Trophoblast cell (in vitro differentiated cells and primary cell): ENCODE measurements at regions not wholly inside any gene's neighbourhood (a gene's known extent, or its start where the extent isn't known, plus 50 kb on each side); places are given as distances from the start of the nearest gene placed in this dataset.

Experiments
- DNase-seq, 2 donors: peaks; one replicate each; pipeline ENCODE4 v3.0.0-alpha.2; 2016
- H2AFZ ChIP-seq: 2 replicates; pipeline ENCODE4 v1.6.1; 2013; ENCODE audit warnings: low read length, moderate library complexity, mild to moderate bottlenecking; ENCODE audit not compliant: insufficient read depth, poor library complexity
- H2AK5ac ChIP-seq: 2 replicates; pipeline ENCODE4 v1.6.1; 2013; ENCODE audit warnings: mild to moderate bottlenecking, low read length
- H2BK120ac ChIP-seq: 2 replicates; pipeline ENCODE4 v1.6.1; 2013; ENCODE audit warnings: low read length, mild to moderate bottlenecking, moderate library complexity; ENCODE audit not compliant: insufficient read depth, poor library complexity
- H2BK12ac ChIP-seq: 2 replicates; pipeline ENCODE4 v1.6.1; 2013; ENCODE audit warnings: mild to moderate bottlenecking, low read length, moderate library complexity
- H2BK5ac ChIP-seq: 2 replicates; pipeline ENCODE4 v1.6.1; 2013; ENCODE audit warnings: low read length, low read depth, moderate library complexity, mild to moderate bottlenecking; ENCODE audit not compliant: poor library complexity
- H3K14ac ChIP-seq: 2 replicates; pipeline ENCODE4 v1.6.1; 2013; ENCODE audit warnings: mild to moderate bottlenecking, low read length
- H3K18ac ChIP-seq: 2 replicates; pipeline ENCODE4 v1.6.1; 2013; ENCODE audit warnings: mild to moderate bottlenecking, low read length
- H3K23ac ChIP-seq: 2 replicates; pipeline ENCODE4 v1.6.1; 2013; ENCODE audit warnings: low read length
- H3K27ac ChIP-seq: 2 replicates; pipeline ENCODE4 v1.5.1; 2013; ENCODE audit warnings: low read depth, mild to moderate bottlenecking, inconsistent platforms, low read length, moderate library complexity
- H3K27me3 ChIP-seq: 2 replicates; pipeline ENCODE4 v1.6.1; 2013; ENCODE audit warnings: inconsistent platforms, mild to moderate bottlenecking, low read length, moderate library complexity; ENCODE audit not compliant: insufficient read depth
- H3K36me3 ChIP-seq, 2 experiments: 1 replicate in 1 of 2; 2 replicates in 1 of 2; pipeline ENCODE4 v1.6.1; 2013; ENCODE audit warnings: low read length in 2 of 2, mild to moderate bottlenecking in 2 of 2, moderate library complexity in 1 of 2; ENCODE audit not compliant: insufficient read depth in 2 of 2, control insufficient read depth in 1 of 2
- H3K4ac ChIP-seq: 2 replicates; pipeline ENCODE4 v1.6.1; 2013; ENCODE audit warnings: low read depth, mild to moderate bottlenecking, low read length, moderate library complexity
- H3K4me1 ChIP-seq, 2 experiments: 1 replicate in 1 of 2; 2 replicates in 1 of 2; pipeline ENCODE4 v1.6.1; 2013; ENCODE audit warnings: low read length in 2 of 2, mild to moderate bottlenecking in 2 of 2, moderate library complexity in 1 of 2; ENCODE audit not compliant: insufficient read depth in 2 of 2, control insufficient read depth in 1 of 2
- H3K4me2 ChIP-seq: 2 replicates; pipeline ENCODE4 v1.6.1; 2013; ENCODE audit warnings: inconsistent platforms, mild to moderate bottlenecking, low read length, moderate library complexity
- H3K4me3 ChIP-seq: 2 replicates; pipeline ENCODE4 v1.5.1; 2013; ENCODE audit warnings: mild to moderate bottlenecking, low read depth, low read length, inconsistent platforms
- H3K79me1 ChIP-seq: one replicate; pipeline ENCODE4 v1.6.1; 2013; ENCODE audit warnings: low read length
- H3K79me2 ChIP-seq: 2 replicates; pipeline ENCODE4 v1.6.1; 2013; ENCODE audit warnings: low read length, mild to moderate bottlenecking; ENCODE audit not compliant: control insufficient read depth, insufficient read depth, poor library complexity
- H3K9ac ChIP-seq: 2 replicates; pipeline ENCODE4 v1.6.1; 2013; ENCODE audit warnings: mild to moderate bottlenecking, low read length
- H3K9me3 ChIP-seq: 2 replicates; pipeline ENCODE4 v1.6.1; 2013; ENCODE audit warnings: low read depth, mild to moderate bottlenecking, control low read depth, inconsistent platforms, low read length; ENCODE audit not compliant: insufficient read depth
- H4K12ac ChIP-seq: 2 replicates; pipeline ENCODE4 v1.6.1; 2013; ENCODE audit warnings: low read depth, mild to moderate bottlenecking, low read length, moderate library complexity
- H4K8ac ChIP-seq: 2 replicates; pipeline ENCODE4 v1.6.1; 2013; ENCODE audit warnings: low read depth, mild to moderate bottlenecking, low read length, moderate library complexity
- H4K91ac ChIP-seq: one replicate; pipeline ENCODE4 v1.6.1; 2013; ENCODE audit warnings: low read depth, mild to moderate bottlenecking, low read length, moderate library complexity
- WGBS: extraction: QIAGEN DNeasy Blood & Tissue Kit; methylation state at CpG from one replicate; pipeline ENCODE4 v1.1.7; 2013; ENCODE audit warnings: missing lambda C conversion rate; ENCODE audit not compliant: insufficient read length, insufficient coverage; ENCODE audit errors: extremely low coverage; 5-methylcytosine and 5-hydroxymethylcytosine counted together

DNA sequence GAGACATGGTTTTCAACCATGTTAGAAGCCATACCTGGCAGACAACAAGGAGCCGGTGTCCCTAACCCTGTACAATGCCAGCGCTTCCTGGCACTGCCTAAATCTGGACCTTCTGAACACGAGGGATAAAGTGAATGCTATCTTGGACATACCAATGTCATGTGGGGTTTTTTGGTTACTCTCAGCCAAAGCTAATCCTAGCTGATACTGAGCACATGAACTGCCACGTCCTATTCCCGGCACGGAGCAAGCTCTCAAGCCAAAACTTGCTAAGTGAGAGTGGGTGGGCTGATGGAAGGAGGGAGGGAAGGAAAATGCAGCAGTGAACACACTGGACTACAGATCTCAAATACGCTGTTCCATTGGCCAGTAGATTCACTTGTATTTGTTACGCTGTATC lies 226.1 kb downstream of the BCOR start:
- no peaks in the 10 kb centered on the region for H3K36me3 ChIP-seq
- H3K27ac ChIP-seq: no peak overlapping the region
- H3K9me3 ChIP-seq: no peaks in the 10 kb centered on the region
- H2BK12ac ChIP-seq: no peak overlapping the region
- no peak overlapping the region for H4K12ac ChIP-seq
- DNase-seq: no peak
- no peak overlapping the region for H2AK5ac ChIP-seq
- H3K79me2 ChIP-seq: no peaks in the 10 kb centered on the region
- no peak overlapping the region for H3K4ac ChIP-seq
- no peak overlapping the region for H4K91ac ChIP-seq
- H2AFZ ChIP-seq: no peak overlapping the region
- H4K8ac ChIP-seq: no peak overlapping the region
- no peak overlapping the region for H3K4me2 ChIP-seq
- no peak overlapping the region for H3K4me3 ChIP-seq
- peaks cover 0 to 2% of the 10 kb centered on the region in 2 experiments for H3K4me1 ChIP-seq
- H2BK120ac ChIP-seq: no peak overlapping the region
- H3K14ac ChIP-seq: no peak overlapping the region
- H3K9ac ChIP-seq: no peak overlapping the region
- no peak overlapping the region for H2BK5ac ChIP-seq
- no peak overlapping the region for H3K18ac ChIP-seq
- H3K23ac ChIP-seq: no peak overlapping the region
- no peaks in the 10 kb centered on the region for H3K79me1 ChIP-seq
- WGBS: no CpG with 5 or more reads among the region's 8 CpGs
- no peaks in the 10 kb centered on the region for H3K27me3 ChIP-seq

- H3K9ac ChIP-seq: no peak overlapping the region
- WGBS: no CpG with 5 or more reads among the region's 5 CpGs
- no peak overlapping the region for H2BK5ac ChIP-seq
- H3K27ac ChIP-seq: no peak overlapping the region
- no peaks in the 10 kb centered on the region for H3K79me2 ChIP-seq
- no peak overlapping the region for H4K91ac ChIP-seq
- no peak overlapping the region for H3K4me2 ChIP-seq
- no peak overlapping the region for H2AK5ac ChIP-seq
- H3K23ac ChIP-seq: no peak overlapping the region
- H3K14ac ChIP-seq: no peak overlapping the region
- no peak overlapping the region for H2BK12ac ChIP-seq
- no peak overlapping the region for H4K8ac ChIP-seq
- no peaks in the 10 kb centered on the region for H3K9me3 ChIP-seq
- no peak overlapping the region for H2AFZ ChIP-seq
- no peak for DNase-seq
- no peaks in the 10 kb centered on the region for H3K79me1 ChIP-seq
- no peaks in the 10 kb centered on the region for H3K27me3 ChIP-seq
- no peak overlapping the region for H3K18ac ChIP-seq
- H3K4me1 ChIP-seq: peaks cover 0 to 2% of the 10 kb centered on the region in 2 experiments
- no peak overlapping the region for H4K12ac ChIP-seq
- H3K4me3 ChIP-seq: no peak overlapping the region
- H2BK120ac ChIP-seq: no peak overlapping the region
- H3K4ac ChIP-seq: no peak overlapping the region
- H3K36me3 ChIP-seq: no peaks in the 10 kb centered on the region
These were observed 224.6 kb downstream of the BCOR start for GRCh38 chrX:39873117-39873516.

GRCh38 chrX:39874202-39874816 lies 223.4 kb downstream of the BCOR start:
- no peak overlapping the region for H3K14ac ChIP-seq
- no peak overlapping the region for H4K91ac ChIP-seq
- DNase-seq: no peak
- H2AK5ac ChIP-seq: no peak overlapping the region
- H3K9ac ChIP-seq: no peak overlapping the region
- H3K4me2 ChIP-seq: no peak overlapping the region
- H3K4me3 ChIP-seq: no peak overlapping the region
- H3K27me3 ChIP-seq: no peaks in the 10 kb centered on the region
- H2BK5ac ChIP-seq: no peak overlapping the region
- H3K4me1 ChIP-seq: peaks cover 0 to 2% of the 10 kb centered on the region in 2 experiments
- H3K18ac ChIP-seq: no peak overlapping the region
- no peak overlapping the region for H3K27ac ChIP-seq
- no peak overlapping the region for H4K8ac ChIP-seq
- H3K23ac ChIP-seq: no peak overlapping the region
- H3K79me1 ChIP-seq: no peaks in the 10 kb centered on the region
- no peaks in the 10 kb centered on the region for H3K9me3 ChIP-seq
- no peak overlapping the region for H4K12ac ChIP-seq
- no peak overlapping the region for H2AFZ ChIP-seq
- H3K79me2 ChIP-seq: no peaks in the 10 kb centered on the region
- no peak overlapping the region for H3K4ac ChIP-seq
- no CpG with 5 or more reads among the region's 5 CpGs for WGBS
- H2BK12ac ChIP-seq: no peak overlapping the region
- H2BK120ac ChIP-seq: no peak overlapping the region
- no peaks in the 10 kb centered on the region for H3K36me3 ChIP-seq

- Histone ChIP-seq H3K79me1 (no peaks in the 10 kb centered on the region), H3K4me2 (no peak overlapping the region), H3K27me3 (no peaks in the 10 kb centered on the region), H3K18ac (no peak overlapping the region), H2AFZ (no peak overlapping the region), H2BK120ac (no peak overlapping the region), H4K91ac (no peak overlapping the region), H2BK5ac (no peak overlapping the region), H3K27ac (no peak overlapping the region), H3K4ac (no peak overlapping the region), H3K4me3 (no peak overlapping the region), H3K9me3 (no peaks in the 10 kb centered on the region), H4K12ac (no peak overlapping the region), H3K14ac (no peak overlapping the region), H3K36me3 (no peaks in the 10 kb centered on the region), H2BK12ac (no peak overlapping the region), H2AK5ac (no peak overlapping the region), H3K23ac (no peak overlapping the region), H3K4me1 (peaks cover 0 to 2% of the 10 kb centered on the region in 2 experiments), H3K9ac (no peak overlapping the region), H3K79me2 (no peaks in the 10 kb centered on the region), H4K8ac (no peak overlapping the region)
- DNase-seq: no peak
- WGBS: no CpG with 5 or more reads among the region's 15 CpGs
These were observed 221.7 kb downstream of the BCOR start for GRCh38 chrX:39875834-39876628.
